Lower leg skin (tissue), 4 donors: ENCODE measurements at regions not wholly inside any gene's neighbourhood (a gene's known extent, or its start where the extent isn't known, plus 50 kb on each side); places are given as distances from the start of the nearest gene placed in this dataset.

Experiments
- DNase-seq, 2 donors: peaks; one replicate each; pipeline ENCODE4 v3.0.0-alpha.2; 2019; ENCODE audit warnings: low spot score in 2 of 2
- H3K4me3 ChIP-seq: fragments of 200-600 bp; sonication (generic); 2 replicates; pipeline ENCODE4 v1.5.1; 2017; ENCODE audit warnings: mild to moderate bottlenecking, low read depth; ENCODE audit not compliant: poor library complexity, severe bottlenecking
- POLR2A ChIP-seq, 2 donors: fragments of 450-650 bp; IDR thresholded peaks; one replicate each; pipeline ENCODE4 v1.6.1; 2016 to 2017; ENCODE audit warnings: antibody characterized with exemption in 2 of 2, mild to moderate bottlenecking in 1 of 2, moderate library complexity in 1 of 2
- WGBS, 2 donors: methylation state at CpG; one replicate each; pipeline ENCODE4 v1.1.5; 2018; 5-methylcytosine and 5-hydroxymethylcytosine counted together
- intact Hi-C: fragments of 100-400 bp; cut with DNase I; formaldehyde crosslinking; loops from one replicate; pipeline ENCODE4 v1.15.0; 2023; ENCODE audit warnings: low total_unique reads
- TF ChIP-seq, protein P1 (sequence below), 3 donors: fragments of 450-650 bp; IDR thresholded peaks; one replicate each; pipeline ENCODE4 v1.5.1; 2016; ENCODE audit warnings: antibody characterized with exemption in 3 of 3, mild to moderate bottlenecking in 3 of 3, moderate library complexity in 2 of 3

DNA sequence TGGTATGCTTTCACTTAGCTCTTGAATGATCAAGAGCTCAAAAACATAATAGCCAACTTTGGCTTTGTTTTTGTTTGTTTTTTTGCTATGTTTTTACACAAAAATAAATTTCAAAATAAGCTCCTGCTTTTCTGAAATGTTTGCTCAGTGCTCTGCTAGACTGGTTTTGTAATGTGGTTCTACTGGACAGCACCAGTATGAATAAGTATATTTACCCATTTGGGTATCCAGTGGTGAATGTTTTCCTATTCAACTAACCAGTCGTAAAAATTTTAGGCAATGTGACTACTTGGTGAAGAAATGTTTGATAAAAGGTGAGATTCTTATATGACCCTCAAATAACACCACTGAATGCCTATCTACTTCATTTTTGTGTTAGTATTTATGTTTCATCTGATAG is 308.6 kb downstream of the PTPRC start:
- no peak overlapping the region for H3K4me3 ChIP-seq
- intact Hi-C loops: no loop called here
- TF ChIP-seq, protein P1, sequence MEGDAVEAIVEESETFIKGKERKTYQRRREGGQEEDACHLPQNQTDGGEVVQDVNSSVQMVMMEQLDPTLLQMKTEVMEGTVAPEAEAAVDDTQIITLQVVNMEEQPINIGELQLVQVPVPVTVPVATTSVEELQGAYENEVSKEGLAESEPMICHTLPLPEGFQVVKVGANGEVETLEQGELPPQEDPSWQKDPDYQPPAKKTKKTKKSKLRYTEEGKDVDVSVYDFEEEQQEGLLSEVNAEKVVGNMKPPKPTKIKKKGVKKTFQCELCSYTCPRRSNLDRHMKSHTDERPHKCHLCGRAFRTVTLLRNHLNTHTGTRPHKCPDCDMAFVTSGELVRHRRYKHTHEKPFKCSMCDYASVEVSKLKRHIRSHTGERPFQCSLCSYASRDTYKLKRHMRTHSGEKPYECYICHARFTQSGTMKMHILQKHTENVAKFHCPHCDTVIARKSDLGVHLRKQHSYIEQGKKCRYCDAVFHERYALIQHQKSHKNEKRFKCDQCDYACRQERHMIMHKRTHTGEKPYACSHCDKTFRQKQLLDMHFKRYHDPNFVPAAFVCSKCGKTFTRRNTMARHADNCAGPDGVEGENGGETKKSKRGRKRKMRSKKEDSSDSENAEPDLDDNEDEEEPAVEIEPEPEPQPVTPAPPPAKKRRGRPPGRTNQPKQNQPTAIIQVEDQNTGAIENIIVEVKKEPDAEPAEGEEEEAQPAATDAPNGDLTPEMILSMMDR (IDR thresholded peaks at IDR 0.05): no peak
- no peak for TF ChIP-seq POLR2A (IDR thresholded peaks at IDR 0.05)
- no peak for DNase-seq
- WGBS, 2 donors: 88 to 92% methylated on average over 1 of the region's 1 CpG

GRCh38 chr1:198948895-198949659 is 310.2 kb downstream of the PTPRC start:
- DNase-seq: no peak
- WGBS, 2 donors: 95 to 97% methylated on average over 28 of the region's 28 CpGs
- H3K4me3 ChIP-seq: no peak overlapping the region
- intact Hi-C loops: no loop called here
- TF ChIP-seq POLR2A (IDR thresholded peaks at IDR 0.05): no peak
- TF ChIP-seq, protein P1 (IDR thresholded peaks at IDR 0.05): no peak

DNA sequence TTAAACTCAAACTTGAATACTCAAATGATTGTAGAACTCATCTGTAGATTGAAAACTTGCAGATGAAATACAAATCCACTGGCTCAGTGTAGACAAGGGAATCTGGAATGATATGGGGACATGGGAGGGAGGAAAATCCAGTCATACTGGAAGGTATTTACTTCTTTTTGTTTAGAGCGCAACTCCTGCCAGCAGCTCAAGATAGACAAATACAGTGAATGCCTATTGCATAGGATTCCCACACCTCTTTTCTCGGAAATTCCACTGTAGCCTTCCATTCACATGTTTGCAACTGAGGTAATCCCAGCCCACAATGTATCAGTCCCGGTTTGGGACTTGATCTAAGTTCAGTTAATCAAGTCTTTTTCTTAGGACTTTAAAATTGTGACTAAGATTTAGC is 311.2 kb downstream of the PTPRC start:
- no peak for DNase-seq
- TF ChIP-seq, protein P1 (IDR thresholded peaks at IDR 0.05): no peak
- no peak for TF ChIP-seq POLR2A (IDR thresholded peaks at IDR 0.05)
- intact Hi-C loops: no loop called here
- 92 to 96% methylated on average over 3 of the region's 3 CpGs for WGBS, 2 donors
- no peak overlapping the region for H3K4me3 ChIP-seq

DNA sequence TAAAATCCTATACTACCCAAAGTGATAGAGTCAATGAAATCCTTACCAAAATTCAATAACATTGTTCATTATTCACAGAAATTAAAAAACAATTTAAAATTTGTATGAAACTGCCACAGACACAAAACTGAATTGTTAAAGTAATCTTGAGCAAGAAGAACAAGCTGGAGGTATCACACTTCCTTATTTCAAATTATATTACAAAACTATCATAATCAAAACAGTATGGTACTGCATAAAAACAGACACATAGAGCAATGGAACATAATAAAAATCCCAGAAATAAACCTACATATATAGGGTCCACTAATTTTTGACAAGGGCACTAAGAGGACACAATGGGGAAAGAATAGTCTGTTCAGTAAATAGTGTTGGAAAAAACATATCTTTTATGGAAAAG is 316.2 kb downstream of the PTPRC start:
- no peak for DNase-seq
- TF ChIP-seq POLR2A (IDR thresholded peaks at IDR 0.05): no peak
- TF ChIP-seq, protein P1 (IDR thresholded peaks at IDR 0.05): no peak
- intact Hi-C loops: no loop called here

GRCh38 chr1:198957044-198957443 is 318.2 kb downstream of the PTPRC start:
- TF ChIP-seq POLR2A (IDR thresholded peaks at IDR 0.05): no peak
- TF ChIP-seq, protein P1 (IDR thresholded peaks at IDR 0.05): no peak
- intact Hi-C loops: no loop called here
- DNase-seq: no peak
- WGBS, 2 donors: 75 to 77% methylated on average over 1 of the region's 1 CpG
- H3K4me3 ChIP-seq: no peak overlapping the region

More for the DNA sequence above, 316.2 kb downstream of the PTPRC start:
- no peak overlapping the region for H3K4me3 ChIP-seq

DNA sequence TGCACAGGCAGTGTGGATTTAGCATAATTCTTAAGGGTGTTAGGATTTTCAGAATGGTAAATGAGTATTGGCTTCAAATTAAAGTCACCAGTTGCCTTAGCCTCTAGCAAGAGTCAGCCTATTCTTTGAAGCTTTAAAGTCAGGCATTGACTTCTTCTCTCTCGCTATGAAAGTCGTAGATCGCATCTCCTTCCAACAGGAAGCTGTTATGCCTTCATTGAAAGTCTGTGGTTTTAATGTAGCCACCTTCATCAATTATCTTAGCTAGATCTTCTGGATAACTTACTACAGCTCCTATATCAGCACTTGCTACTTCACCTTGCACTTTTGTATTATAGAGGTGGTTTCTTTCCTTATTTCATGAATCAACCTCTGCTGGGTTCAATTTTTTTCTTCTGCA is 320.2 kb downstream of the PTPRC start:
- 85 to 93% methylated on average over 3 of the region's 3 CpGs for WGBS, 2 donors
- DNase-seq: no peak
- H3K4me3 ChIP-seq: no peak overlapping the region
- TF ChIP-seq POLR2A (IDR thresholded peaks at IDR 0.05): no peak
- TF ChIP-seq, protein P1 (IDR thresholded peaks at IDR 0.05): no peak
- intact Hi-C loops: no loop called here
